Type B pancreatic cell (in vitro differentiated cells): ENCODE measurements at regions not wholly inside any gene's neighbourhood (a gene's known extent, or its start where the extent isn't known, plus 50 kb on each side); places are given as distances from the start of the nearest gene placed in this dataset.

Experiments used
- DNase-seq: peaks from one replicate; pipeline ENCODE4 v3.0.0; 2021; ENCODE audit warnings: mixed read lengths; ENCODE audit not compliant: unreplicated experiment; ENCODE audit errors: extremely low spot score
- H3K27ac Mint-ChIP-seq: 2 replicates; pipeline ENCODE4 v1.8.0; 2021; ENCODE audit warnings: mild to moderate bottlenecking, mixed read lengths
- H3K27me3 Mint-ChIP-seq: 2 replicates; pipeline ENCODE4 v1.8.0; 2021; ENCODE audit warnings: mixed read lengths
- H3K36me3 Mint-ChIP-seq: 2 replicates; pipeline ENCODE4 v1.8.0; 2021; ENCODE audit warnings: mixed read lengths
- H3K4me1 Mint-ChIP-seq: one replicate; pipeline ENCODE4 v1.8.0; 2021; ENCODE audit warnings: mixed read lengths; ENCODE audit not compliant: unreplicated experiment
- H3K4me3 Mint-ChIP-seq: 2 replicates; pipeline ENCODE4 v1.8.0; 2021; ENCODE audit warnings: mild to moderate bottlenecking, mixed read lengths
- H3K9me3 Mint-ChIP-seq: 2 replicates; pipeline ENCODE4 v1.8.0; 2021; ENCODE audit warnings: mixed read lengths
- CTCF ChIP-seq: fragments of 200-600 bp; sonication (generic); conservative IDR thresholded peaks from 2 replicates; pipeline ENCODE4 v1.5.0; 2021; ENCODE audit warnings: antibody characterized with exemption, mild to moderate bottlenecking

- Mint-ChIP-seq H3K4me1 (peaks cover 14% of the 10 kb centered on the region), H3K27me3 (peaks cover 26% of the 10 kb centered on the region), H3K36me3 (no peaks in the 10 kb centered on the region), H3K4me3 (no peak overlapping the region), H3K27ac (no peak overlapping the region), H3K9me3 (no peaks in the 10 kb centered on the region)
- no peak for TF ChIP-seq CTCF
- no peak for DNase-seq
Observed at GRCh38 chr9:19935422-19935821, 146.6 kb upstream of the SLC24A2 start.

GRCh38 chr9:19934301-19934871, 145.5 kb upstream of the SLC24A2 start:
- Mint-ChIP-seq H3K27me3 (peaks cover 26% of the 10 kb centered on the region), H3K27ac (no peak overlapping the region), H3K4me1 (peaks cover 13% of the 10 kb centered on the region), H3K9me3 (no peaks in the 10 kb centered on the region), H3K4me3 (peak overlapping the region; percentile 86), H3K36me3 (no peaks in the 10 kb centered on the region)
- TF ChIP-seq CTCF = no peak
- DNase-seq = no peak

GRCh38 chr9:19931098-19931890, 142.5 kb upstream of the SLC24A2 start:
- Mint-ChIP-seq H3K36me3 (peaks cover 4% of the 10 kb centered on the region), H3K27me3 (peaks cover 35% of the 10 kb centered on the region), H3K4me3 (no peak overlapping the region), H3K27ac (no peak overlapping the region), H3K4me1 (peaks cover 10% of the 10 kb centered on the region), H3K9me3 (no peaks in the 10 kb centered on the region)
- no peak for TF ChIP-seq CTCF
- DNase-seq = no peak

DNA sequence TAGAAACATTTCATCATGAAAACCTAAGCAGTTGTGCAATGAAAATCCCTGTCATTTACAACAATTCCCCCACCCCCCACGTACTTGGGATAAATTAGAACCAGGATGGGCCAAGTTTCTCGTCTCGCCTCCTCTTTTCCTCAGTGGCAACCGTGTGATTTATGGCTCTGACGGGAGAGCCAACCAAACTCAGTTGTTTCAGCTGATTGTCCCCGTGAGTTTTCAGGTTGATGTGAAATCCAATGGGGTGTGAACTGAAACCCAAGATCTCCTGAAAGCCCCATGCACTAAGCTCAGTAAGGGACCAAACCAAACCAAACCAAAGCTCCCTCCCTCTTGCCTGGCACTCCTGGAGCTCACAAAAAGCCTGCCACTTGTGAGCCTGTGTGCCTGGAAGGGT, 138.7 kb upstream of the SLC24A2 start:
- no peak overlapping the region for H3K27ac Mint-ChIP-seq
- DNase-seq = no peak
- TF ChIP-seq CTCF = no peak
- H3K4me1 Mint-ChIP-seq = peaks cover 5% of the 10 kb centered on the region
- peaks cover 4% of the 10 kb centered on the region for H3K36me3 Mint-ChIP-seq
- peaks cover 29% of the 10 kb centered on the region for H3K27me3 Mint-ChIP-seq
- no peaks in the 10 kb centered on the region for H3K9me3 Mint-ChIP-seq
- H3K4me3 Mint-ChIP-seq = no peak overlapping the region

GRCh38 chr9:19926774-19927173, 137.9 kb upstream of the SLC24A2 start:
- Mint-ChIP-seq H3K4me3 (peak overlapping the region; percentile 88), H3K4me1 (peaks cover 5% of the 10 kb centered on the region), H3K27ac (peak overlapping the region; percentile 64)

More at GRCh38 chr9:19926774-19927173, 137.9 kb upstream of the SLC24A2 start:
- no peak for TF ChIP-seq CTCF
- Mint-ChIP-seq H3K36me3 (peaks cover 4% of the 10 kb centered on the region), H3K27me3 (peaks cover 26% of the 10 kb centered on the region), H3K9me3 (no peaks in the 10 kb centered on the region)
- no peak for DNase-seq
